ENCODE measurements at regions not wholly inside any gene's neighbourhood (a gene's known extent, or its start where the extent isn't known, plus 50 kb on each side); places are given as distances from the start of the nearest gene placed in this dataset.
"Not testable (repeated sequence)": the region's sequence is repeated elsewhere in the genome, so short reads cannot be mapped to it uniquely, and the experiment has no call there.

- WGBS, 2 donors: 26 to 44% methylated on average over 4 of the region's 4 CpGs
These were observed 1817.7 kb downstream of the LRRC4C start for GRCh38 chr11:39641751-39642150.

DNA sequence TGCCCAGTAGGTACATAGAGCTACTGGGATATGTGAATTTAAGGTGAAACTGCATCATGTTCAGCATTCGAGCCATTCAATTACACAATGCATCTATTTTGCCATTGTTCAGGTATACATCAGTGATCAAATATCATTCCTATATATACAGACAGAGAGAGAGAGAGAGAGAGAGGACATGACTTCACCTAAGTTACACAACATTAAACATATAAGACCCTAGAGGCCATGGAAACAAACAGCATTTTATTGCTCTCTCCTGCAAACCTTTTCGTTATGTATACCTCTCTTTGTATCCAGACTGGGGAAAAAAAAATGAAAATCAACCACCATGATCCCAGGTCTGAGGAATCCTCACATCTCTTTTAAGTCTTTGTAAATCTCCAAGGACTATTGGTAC, 1829.1 kb downstream of the LRRC4C start:
- 84 to 87% methylated on average over 2 of the region's 2 CpGs for WGBS, 2 donors
- no peak overlapping the region for H3K27ac ChIP-seq (ENCODE audit: low read depth in 1 of 2, low read length in 2 of 2)
- no peaks in the 10 kb centered on the region for H3K9me3 ChIP-seq (ENCODE audit: control insufficient read depth, low read length)
- no peak for ATAC-seq (ENCODE audit: low FRiP score)
- no peaks in the 10 kb centered on the region for H3K36me3 ChIP-seq (ENCODE audit: control insufficient read depth in 1 of 2, insufficient read depth in 2 of 2, low read length in 1 of 2)
- no peak overlapping the region for H3K4me3 ChIP-seq (ENCODE audit: low read length in 2 of 2)
- intact Hi-C loops (cut with DNase I): no loop called here
- no peaks in the 10 kb centered on the region for H3K27me3 ChIP-seq (ENCODE audit: control insufficient read depth in 1 of 2, insufficient read depth in 2 of 2, low read length in 1 of 2)
- no peaks in the 10 kb centered on the region for H3K4me1 ChIP-seq (ENCODE audit: control insufficient read depth in 1 of 2, insufficient read depth in 2 of 2, low read length in 2 of 2)
- no peak for DNase-seq

More at GRCh38 chr11:39641751-39642150, 1817.7 kb downstream of the LRRC4C start:
- Histone ChIP-seq H3K9me3 (ENCODE audit: control insufficient read depth, low read length) (no peaks in the 10 kb centered on the region), H3K27ac (ENCODE audit: low read depth in 1 of 2, low read length in 2 of 2) (no peak overlapping the region), H3K36me3 (ENCODE audit: control insufficient read depth in 1 of 2, insufficient read depth in 2 of 2, low read length in 1 of 2) (no peaks in the 10 kb centered on the region), H3K4me3 (ENCODE audit: low read length in 2 of 2) (no peak overlapping the region), H3K27me3 (ENCODE audit: control insufficient read depth in 1 of 2, insufficient read depth in 2 of 2, low read length in 1 of 2) (no peaks in the 10 kb centered on the region), H3K4me1 (ENCODE audit: control insufficient read depth in 1 of 2, insufficient read depth in 2 of 2, low read length in 2 of 2) (no peaks in the 10 kb centered on the region)
- DNase-seq (no peak), ATAC-seq (ENCODE audit: low FRiP score) (no peak)
- intact Hi-C loops (cut with DNase I): no loop called here

DNA sequence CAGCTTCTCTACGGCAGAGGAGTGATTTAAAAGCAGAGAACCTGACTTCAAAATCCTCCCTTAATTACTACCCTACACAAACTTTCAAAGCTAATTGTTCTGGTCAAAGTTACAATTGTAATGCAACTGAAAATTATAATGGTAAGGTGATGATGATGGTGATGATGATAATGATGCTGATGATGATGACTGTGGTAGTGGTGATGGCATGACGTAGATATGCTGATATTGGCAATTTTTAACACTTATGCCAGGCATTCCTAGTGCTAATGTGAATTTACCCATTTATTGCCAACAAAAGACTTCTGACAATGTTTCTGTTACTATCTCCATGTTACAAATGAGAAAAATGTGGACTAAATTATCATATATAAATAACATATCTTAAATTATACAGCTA, 1831.1 kb downstream of the LRRC4C start:
- no peak overlapping the region for H3K4me3 ChIP-seq (ENCODE audit: low read length in 2 of 2)
- 87 to 89% methylated on average over 2 of the region's 2 CpGs for WGBS, 2 donors
- no peaks in the 10 kb centered on the region for H3K4me1 ChIP-seq (ENCODE audit: control insufficient read depth in 1 of 2, insufficient read depth in 2 of 2, low read length in 2 of 2)
- intact Hi-C loops (cut with DNase I): no loop called here
- no peaks in the 10 kb centered on the region for H3K27me3 ChIP-seq (ENCODE audit: control insufficient read depth in 1 of 2, insufficient read depth in 2 of 2, low read length in 1 of 2)
- no peaks in the 10 kb centered on the region for H3K9me3 ChIP-seq (ENCODE audit: control insufficient read depth, low read length)
- H3K27ac ChIP-seq (ENCODE audit: low read depth in 1 of 2, low read length in 2 of 2): no peak overlapping the region
- no peak for ATAC-seq (ENCODE audit: low FRiP score)
- no peaks in the 10 kb centered on the region for H3K36me3 ChIP-seq (ENCODE audit: control insufficient read depth in 1 of 2, insufficient read depth in 2 of 2, low read length in 1 of 2)
- DNase-seq: no peak

DNA sequence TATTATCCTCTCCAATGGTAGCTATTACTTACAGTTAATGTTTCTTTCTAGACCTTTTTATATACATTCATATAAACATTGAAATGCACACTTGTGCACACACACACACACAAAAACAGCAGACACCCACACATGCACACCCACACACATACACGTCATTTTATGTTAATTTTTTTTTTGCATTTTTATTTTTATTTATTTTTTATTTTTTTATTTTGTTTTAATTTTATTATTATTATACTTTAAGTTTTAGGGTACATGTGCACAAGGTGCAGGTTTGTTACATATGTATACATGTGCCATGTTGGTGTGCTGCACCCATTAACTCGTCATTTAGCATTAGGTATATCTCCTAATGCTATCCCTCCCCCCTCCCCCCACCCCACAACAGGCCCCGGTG, 1839.1 kb downstream of the LRRC4C start:
- H3K27me3 ChIP-seq (ENCODE audit: control insufficient read depth in 1 of 2, insufficient read depth in 2 of 2, low read length in 1 of 2); intact Hi-C loops (cut with DNase I); H3K4me3 ChIP-seq (ENCODE audit: low read length in 2 of 2); H3K27ac ChIP-seq (ENCODE audit: low read depth in 1 of 2, low read length in 2 of 2); ATAC-seq (ENCODE audit: low FRiP score); H3K9me3 ChIP-seq (ENCODE audit: control insufficient read depth, low read length); DNase-seq; H3K36me3 ChIP-seq (ENCODE audit: control insufficient read depth in 1 of 2, insufficient read depth in 2 of 2, low read length in 1 of 2); H3K4me1 ChIP-seq (ENCODE audit: control insufficient read depth in 1 of 2, insufficient read depth in 2 of 2, low read length in 2 of 2): not testable (repeated sequence)
- 79 to 87% methylated on average over 1 of the region's 3 CpGs for WGBS, 2 donors

GRCh38 chr11:39617971-39618370, 1841.5 kb downstream of the LRRC4C start:
- H3K4me1 ChIP-seq (ENCODE audit: control insufficient read depth in 1 of 2, insufficient read depth in 2 of 2, low read length in 2 of 2): no peaks in the 10 kb centered on the region
- no peak overlapping the region for H3K4me3 ChIP-seq (ENCODE audit: low read length in 2 of 2)
- intact Hi-C loops (cut with DNase I): no loop called here
- no peak overlapping the region for H3K27ac ChIP-seq (ENCODE audit: low read depth in 1 of 2, low read length in 2 of 2)
- DNase-seq: no peak
- WGBS, 2 donors: 82 to 91% methylated on average over 2 of the region's 2 CpGs
- ATAC-seq (ENCODE audit: low FRiP score): no peak
- no peaks in the 10 kb centered on the region for H3K36me3 ChIP-seq (ENCODE audit: control insufficient read depth in 1 of 2, insufficient read depth in 2 of 2, low read length in 1 of 2)
- H3K27me3 ChIP-seq (ENCODE audit: control insufficient read depth in 1 of 2, insufficient read depth in 2 of 2, low read length in 1 of 2): no peaks in the 10 kb centered on the region
- H3K9me3 ChIP-seq (ENCODE audit: control insufficient read depth, low read length): peaks cover 3% of the 10 kb centered on the region

GRCh38 chr11:39589391-39589790, 1870.1 kb downstream of the LRRC4C start:
- Histone ChIP-seq H3K27ac (ENCODE audit: low read depth in 1 of 2, low read length in 2 of 2) (no peak overlapping the region), H3K4me3 (ENCODE audit: low read length in 2 of 2) (no peak overlapping the region), H3K27me3 (ENCODE audit: control insufficient read depth in 1 of 2, insufficient read depth in 2 of 2, low read length in 1 of 2) (no peaks in the 10 kb centered on the region), H3K4me1 (ENCODE audit: control insufficient read depth in 1 of 2, insufficient read depth in 2 of 2, low read length in 2 of 2) (no peaks in the 10 kb centered on the region), H3K36me3 (ENCODE audit: control insufficient read depth in 1 of 2, insufficient read depth in 2 of 2, low read length in 1 of 2) (no peaks in the 10 kb centered on the region), H3K9me3 (ENCODE audit: control insufficient read depth, low read length) (no peaks in the 10 kb centered on the region)
- intact Hi-C loops (cut with DNase I): no loop called here
- DNase-seq: no peak
- WGBS, 2 donors: 6 to 13% methylated on average over 1 of the region's 1 CpG
- no peak for ATAC-seq (ENCODE audit: low FRiP score)

GRCh38 chr11:39586036-39586435, 1873.4 kb downstream of the LRRC4C start:
- Histone ChIP-seq H3K4me3 (ENCODE audit: low read length in 2 of 2) (no peak overlapping the region), H3K9me3 (ENCODE audit: control insufficient read depth, low read length) (no peaks in the 10 kb centered on the region), H3K27me3 (ENCODE audit: control insufficient read depth in 1 of 2, insufficient read depth in 2 of 2, low read length in 1 of 2) (no peaks in the 10 kb centered on the region), H3K36me3 (ENCODE audit: control insufficient read depth in 1 of 2, insufficient read depth in 2 of 2, low read length in 1 of 2) (no peaks in the 10 kb centered on the region), H3K4me1 (ENCODE audit: control insufficient read depth in 1 of 2, insufficient read depth in 2 of 2, low read length in 2 of 2) (no peaks in the 10 kb centered on the region), H3K27ac (ENCODE audit: low read depth in 1 of 2, low read length in 2 of 2) (no peak overlapping the region)
- intact Hi-C loops (cut with DNase I): no loop called here
- ATAC-seq (ENCODE audit: low FRiP score) (no peak), DNase-seq (no peak)
- 71 to 74% methylated on average over 1 of the region's 1 CpG for WGBS, 2 donors

GRCh38 chr11:39571081-39571480, 1888.4 kb downstream of the LRRC4C start:
- Histone ChIP-seq H3K27me3 (ENCODE audit: control insufficient read depth in 1 of 2, insufficient read depth in 2 of 2, low read length in 1 of 2) (no peaks in the 10 kb centered on the region), H3K36me3 (ENCODE audit: control insufficient read depth in 1 of 2, insufficient read depth in 2 of 2, low read length in 1 of 2) (no peaks in the 10 kb centered on the region), H3K27ac (ENCODE audit: low read depth in 1 of 2, low read length in 2 of 2) (no peak overlapping the region), H3K4me3 (ENCODE audit: low read length in 2 of 2) (no peak overlapping the region), H3K4me1 (ENCODE audit: control insufficient read depth in 1 of 2, insufficient read depth in 2 of 2, low read length in 2 of 2) (no peaks in the 10 kb centered on the region), H3K9me3 (ENCODE audit: control insufficient read depth, low read length) (no peaks in the 10 kb centered on the region)
- intact Hi-C loops (cut with DNase I): no loop called here
- ATAC-seq (ENCODE audit: low FRiP score): no peak
- DNase-seq: no peak

GRCh38 chr11:39570526-39570925, 1888.9 kb downstream of the LRRC4C start:
- H3K9me3 ChIP-seq (ENCODE audit: control insufficient read depth, low read length): peaks cover 2% of the 10 kb centered on the region
- no peak overlapping the region for H3K27ac ChIP-seq (ENCODE audit: low read depth in 1 of 2, low read length in 2 of 2)
- intact Hi-C loops (cut with DNase I): no loop called here
- ATAC-seq (ENCODE audit: low FRiP score) (no peak), DNase-seq (no peak)
- no peaks in the 10 kb centered on the region for H3K36me3 ChIP-seq (ENCODE audit: control insufficient read depth in 1 of 2, insufficient read depth in 2 of 2, low read length in 1 of 2)
- no peaks in the 10 kb centered on the region for H3K27me3 ChIP-seq (ENCODE audit: control insufficient read depth in 1 of 2, insufficient read depth in 2 of 2, low read length in 1 of 2)
- H3K4me3 ChIP-seq (ENCODE audit: low read length in 2 of 2): no peak overlapping the region
- H3K4me1 ChIP-seq (ENCODE audit: control insufficient read depth in 1 of 2, insufficient read depth in 2 of 2, low read length in 2 of 2): no peaks in the 10 kb centered on the region

All from aorta (tissue), 5 donors.